Esophagus squamous epithelium (tissue), 5 donors: ENCODE measurements at regions not wholly inside any gene's neighbourhood (a gene's known extent, or its start where the extent isn't known, plus 50 kb on each side); places are given as distances from the start of the nearest gene placed in this dataset.

Source experiments
- DNase-seq: peaks from one replicate; lab custom pipeline; 2025; lab: John Stamatoyannopoulos, UW
- H3K27ac ChIP-seq, 4 donors: fragments of 200-600 bp; sonication (generic); one replicate each; pipeline ENCODE4 v1.5.1; 2016 to 2019; ENCODE audit warnings: mild to moderate bottlenecking in 1 of 4
- H3K27me3 ChIP-seq, 4 donors: fragments of 200-600 bp; sonication (generic); 1 replicate in 3 of 4; 2 replicates in 1 of 4; pipeline versions ENCODE4 v1.5.1 to v1.6.0; 2017 to 2021; ENCODE audit warnings: antibody characterized with exemption in 1 of 4
- H3K36me3 ChIP-seq, 3 donors: fragments of 200-600 bp; sonication (generic); one replicate each; pipeline ENCODE4 v1.5.1; 2016 to 2019
- H3K4me1 ChIP-seq, 3 donors: fragments of 200-600 bp; sonication (generic); one replicate each; pipeline ENCODE4 v1.5.1; 2017 to 2019
- H3K4me3 ChIP-seq, 4 donors: fragments of 200-600 bp; sonication (generic); 1 replicate in 3 of 4; 2 replicates in 1 of 4; pipeline ENCODE4 v1.5.1; 2016 to 2019; ENCODE audit warnings: mild to moderate bottlenecking in 2 of 4, moderate library complexity in 1 of 4
- H3K9me3 ChIP-seq, 3 donors: fragments of 200-600 bp; sonication (generic); one replicate each; pipeline ENCODE4 v1.5.1; 2016 to 2019
- CTCF ChIP-seq, 6 experiments: fragments of 450-650 bp in 4 of 6; fragments of 200-600 bp in 2 of 6; sonication (generic) in 2 of 6; IDR thresholded peaks; one replicate each; pipeline ENCODE4 v1.5.1; 2016 to 2019; ENCODE audit warnings: antibody characterized with exemption in 6 of 6, mild to moderate bottlenecking in 4 of 6, moderate library complexity in 4 of 6
- POLR2A ChIP-seq, 4 donors: fragments of 450-650 bp; IDR thresholded peaks; one replicate each; pipeline ENCODE4 v1.6.1; 2017; ENCODE audit warnings: antibody characterized with exemption in 4 of 4, mild to moderate bottlenecking in 4 of 4, moderate library complexity in 3 of 4
- WGBS, 2 donors: methylation state at CpG; one replicate each; pipeline ENCODE4 v1.1.5; 2018; 5-methylcytosine and 5-hydroxymethylcytosine counted together
- intact Hi-C: fragments of 100-400 bp; cut with DNase I; formaldehyde crosslinking; loops from one replicate; pipeline ENCODE4 v1.15.0; 2022
- donor health status: DM: yes; HTN: yes; CAD: no.

- Histone ChIP-seq H3K36me3 (no peaks in the 10 kb centered on the region), H3K27ac (no peak overlapping the region), H3K4me3 (no peak overlapping the region), H3K9me3 (no peaks in the 10 kb centered on the region), H3K4me1 (no peaks in the 10 kb centered on the region), H3K27me3 (no peaks in the 10 kb centered on the region)
- 58 to 68% methylated on average over 2 of the region's 2 CpGs for WGBS, 2 donors
- intact Hi-C loops: no loop called here
- TF ChIP-seq POLR2A (IDR thresholded peaks at IDR 0.05): no peak
- no peak for TF ChIP-seq CTCF (IDR thresholded peaks at IDR 0.05)
- DNase-seq: no peak
These were observed 176.2 kb upstream of the GOLIM4 start for GRCh38 chr3:168271932-168272331.

DNA sequence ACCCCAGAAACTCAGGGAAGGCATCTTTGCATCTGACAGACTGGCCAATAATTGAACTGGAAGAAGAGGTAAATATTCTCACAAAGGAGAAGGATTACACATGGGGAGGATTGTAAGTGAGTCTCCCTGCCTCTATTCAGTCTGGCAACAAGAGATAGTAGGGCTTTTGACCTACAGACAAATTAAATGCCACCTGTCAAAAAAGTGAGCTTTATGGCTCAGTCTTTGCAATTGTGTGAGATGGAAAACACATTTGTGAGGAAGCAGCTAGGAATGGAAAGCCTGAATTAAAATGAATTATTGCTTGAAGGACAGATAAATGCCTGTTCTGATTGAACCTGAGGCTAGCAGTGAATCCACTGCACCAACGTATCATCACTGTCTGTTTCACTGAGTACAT, 173.3 kb upstream of the GOLIM4 start:
- intact Hi-C loops: no loop called here
- no peak overlapping the region for H3K4me3 ChIP-seq
- no peak overlapping the region for H3K27ac ChIP-seq
- no peak for TF ChIP-seq CTCF (IDR thresholded peaks at IDR 0.05)
- no peak for TF ChIP-seq POLR2A (IDR thresholded peaks at IDR 0.05)
- H3K36me3 ChIP-seq: no peaks in the 10 kb centered on the region
- no peaks in the 10 kb centered on the region for H3K9me3 ChIP-seq
- 50 to 61% methylated on average over 1 of the region's 1 CpG for WGBS, 2 donors
- no peaks in the 10 kb centered on the region for H3K4me1 ChIP-seq
- H3K27me3 ChIP-seq: no peaks in the 10 kb centered on the region
- no peak for DNase-seq

DNA sequence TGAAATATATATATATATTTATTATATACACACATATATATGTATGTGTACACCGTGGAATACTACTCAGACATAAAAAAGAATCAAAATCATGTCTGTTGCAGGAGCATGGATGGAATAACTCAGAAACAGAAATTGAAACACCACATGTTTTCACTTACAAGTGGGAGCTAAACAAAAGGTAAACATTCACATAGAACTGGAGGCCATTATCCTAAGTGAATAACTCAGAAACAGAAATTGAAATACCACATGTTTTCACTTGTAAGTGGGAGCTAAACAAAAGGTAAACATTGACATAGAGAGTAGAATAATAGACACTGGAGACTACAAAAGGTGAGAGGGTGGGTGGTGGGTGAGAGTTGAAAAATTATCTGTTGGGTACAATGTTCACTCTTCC, 171.5 kb upstream of the GOLIM4 start:
- intact Hi-C loops: no loop called here
- Histone ChIP-seq H3K4me1 (no peaks in the 10 kb centered on the region), H3K36me3 (no peaks in the 10 kb centered on the region), H3K27me3 (no peaks in the 10 kb centered on the region), H3K27ac (no peak overlapping the region), H3K9me3 (no peaks in the 10 kb centered on the region), H3K4me3 (no peak overlapping the region)
- TF ChIP-seq POLR2A (IDR thresholded peaks at IDR 0.05) (no peak), CTCF (IDR thresholded peaks at IDR 0.05) (no peak)
- DNase-seq: no peak
- WGBS, 2 donors: 71 to 75% methylated on average over 1 of the region's 1 CpG

GRCh38 chr3:168266335-168266734, 170.6 kb upstream of the GOLIM4 start:
- H3K27me3 ChIP-seq: no peaks in the 10 kb centered on the region
- H3K9me3 ChIP-seq: no peaks in the 10 kb centered on the region
- TF ChIP-seq CTCF (IDR thresholded peaks at IDR 0.05): no peak
- no peak for TF ChIP-seq POLR2A (IDR thresholded peaks at IDR 0.05)
- 86 to 89% methylated on average over 7 of the region's 7 CpGs for WGBS, 2 donors
- H3K27ac ChIP-seq: no peak overlapping the region
- no peak for DNase-seq
- H3K4me1 ChIP-seq: no peaks in the 10 kb centered on the region
- intact Hi-C loops: no loop called here
- H3K4me3 ChIP-seq: no peak overlapping the region
- H3K36me3 ChIP-seq: no peaks in the 10 kb centered on the region

GRCh38 chr3:168262887-168263286, 167.2 kb upstream of the GOLIM4 start:
- Histone ChIP-seq H3K4me3 (no peak overlapping the region), H3K9me3 (no peaks in the 10 kb centered on the region), H3K36me3 (no peaks in the 10 kb centered on the region), H3K4me1 (no peaks in the 10 kb centered on the region), H3K27me3 (no peaks in the 10 kb centered on the region), H3K27ac (no peak overlapping the region)
- no peak for TF ChIP-seq CTCF (IDR thresholded peaks at IDR 0.05)
- TF ChIP-seq POLR2A (IDR thresholded peaks at IDR 0.05): no peak
- intact Hi-C loops: no loop called here
- DNase-seq: no peak
